B cell (primary cell): ENCODE measurements at regions not wholly inside any gene's neighbourhood (a gene's known extent, or its start where the extent isn't known, plus 50 kb on each side); places are given as distances from the start of the nearest gene placed in this dataset.

Experiments used
- CTCF ChIP-seq: fragments of 200-600 bp; IDR thresholded peaks from one replicate; pipeline ENCODE4 v1.8.0; 2022; ENCODE audit warnings: antibody characterized with exemption, mild to moderate bottlenecking
- EZH2 ChIP-seq: IDR thresholded peaks from 2 replicates; pipeline ENCODE4 v1.6.1; 2012; ENCODE audit warnings: borderline replicate concordance, low read depth, mild to moderate bottlenecking, moderate library complexity, low read length; ENCODE audit not compliant: insufficient read depth, poor library complexity, severe bottlenecking

DNA sequence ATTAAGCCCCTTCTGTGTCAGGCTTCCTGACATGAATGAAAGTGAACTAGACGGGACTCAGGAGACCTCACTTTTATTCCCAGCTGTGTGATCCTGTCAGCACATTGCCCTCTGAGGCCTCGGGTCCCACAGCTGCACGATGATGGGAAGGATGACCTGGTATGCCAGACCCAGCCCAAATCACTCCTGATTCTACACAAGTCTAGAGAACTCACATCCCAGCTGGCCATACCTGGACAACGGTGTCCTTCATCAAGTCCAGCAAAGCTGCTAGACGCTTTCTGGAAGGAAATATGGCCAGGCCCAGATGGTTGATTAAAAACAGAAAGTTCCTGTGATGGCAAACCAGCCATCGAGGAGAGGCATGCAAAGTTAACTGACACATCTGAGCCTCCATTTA is 118.0 kb upstream of the FSTL4 start:
- no peak for TF ChIP-seq CTCF
- TF ChIP-seq EZH2 = no peak
